RPMI8226 (cell line): ENCODE measurements at regions not wholly inside any gene's neighbourhood (a gene's known extent, or its start where the extent isn't known, plus 50 kb on each side); places are given as distances from the start of the nearest gene placed in this dataset.
"Not testable (repeated sequence)": the region's sequence is repeated elsewhere in the genome, so short reads cannot be mapped to it uniquely, and the experiment has no call there.

Experiments
- DNase-seq: peaks from one replicate; pipeline ENCODE4 v3.0.0-alpha.2; 2015

- DNase-seq: no peak
Measured at GRCh38 chr10:16117305-16117695, 257.0 kb upstream of the MINDY3 start.

- DNase-seq: no peak
Measured at GRCh38 chr10:16119445-16119844, 259.1 kb upstream of the MINDY3 start.

GRCh38 chr10:16120563-16120962, 260.3 kb upstream of the MINDY3 start:
- DNase-seq: no peak

GRCh38 chr10:16141499-16141898, 281.2 kb upstream of the MINDY3 start:
- no peak for DNase-seq

- DNase-seq: no peak
Measured at GRCh38 chr10:16146993-16147392, 286.7 kb upstream of the MINDY3 start.

GRCh38 chr10:16155834-16156233, 281.0 kb upstream of the PTER start:
- no peak for DNase-seq

GRCh38 chr10:16156681-16157080, 280.1 kb upstream of the PTER start:
- DNase-seq: no peak

- DNase-seq: not testable (repeated sequence)
Measured at GRCh38 chr10:16165067-16165466, 271.7 kb upstream of the PTER start.

GRCh38 chr10:16182144-16182543, 254.7 kb upstream of the PTER start:
- no peak for DNase-seq

GRCh38 chr10:16182688-16183087, 254.1 kb upstream of the PTER start:
- DNase-seq: no peak

- no peak for DNase-seq
Measured at GRCh38 chr10:16184096-16184597, 252.7 kb upstream of the PTER start.

- no peak for DNase-seq
Measured at GRCh38 chr10:16184906-16185305, 251.9 kb upstream of the PTER start.

- no peak for DNase-seq
Measured at GRCh38 chr10:16186564-16186963, 250.2 kb upstream of the PTER start.

GRCh38 chr10:16187161-16187560, 249.6 kb upstream of the PTER start:
- no peak for DNase-seq

GRCh38 chr10:16192337-16192736, 244.5 kb upstream of the PTER start:
- no peak for DNase-seq

GRCh38 chr10:16193241-16193640, 243.6 kb upstream of the PTER start:
- no peak for DNase-seq

- no peak for DNase-seq
Measured at GRCh38 chr10:16195178-16195769, 241.5 kb upstream of the PTER start.

- DNase-seq: no peak
Measured at GRCh38 chr10:16195894-16196293, 240.9 kb upstream of the PTER start.

- DNase-seq: no peak
Measured at GRCh38 chr10:16199216-16199615, 237.6 kb upstream of the PTER start.

- not testable (repeated sequence) for DNase-seq
Measured at GRCh38 chr10:16223618-16224017, 213.2 kb upstream of the PTER start.

- no peak for DNase-seq
Measured at GRCh38 chr10:16227674-16228073, 209.1 kb upstream of the PTER start.

GRCh38 chr10:16231176-16231575, 205.6 kb upstream of the PTER start:
- DNase-seq: no peak

- DNase-seq: peak; percentile 38
Measured at GRCh38 chr10:16231734-16232435, 204.9 kb upstream of the PTER start.

GRCh38 chr10:16232441-16232840, 204.4 kb upstream of the PTER start:
- DNase-seq: no peak

GRCh38 chr10:16234916-16235315, 201.9 kb upstream of the PTER start:
- no peak for DNase-seq
